ENCODE measurements at regions not wholly inside any gene's neighbourhood (a gene's known extent, or its start where the extent isn't known, plus 50 kb on each side); places are given as distances from the start of the nearest gene placed in this dataset.

DNA sequence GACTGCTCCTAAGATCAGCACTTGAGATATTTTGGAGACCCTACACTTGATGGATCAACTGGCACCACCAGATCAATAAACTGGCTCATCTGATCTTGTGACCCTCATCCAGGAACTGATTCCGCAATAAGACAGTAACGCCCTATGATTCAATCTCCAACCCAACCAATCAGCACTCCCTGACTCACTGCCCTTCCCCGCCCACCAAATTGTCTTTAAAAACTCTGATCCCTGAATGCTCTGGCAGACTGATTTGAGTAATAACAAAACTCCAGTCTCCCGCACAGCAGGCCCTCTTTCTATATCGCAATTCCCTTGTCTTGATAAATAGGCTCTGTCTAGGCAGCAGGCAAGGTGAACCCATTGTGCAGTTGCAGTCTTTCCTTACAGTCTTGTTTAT is 677.0 kb downstream of the LRRC70 start:
- Mint-ChIP-seq H3K36me3 (no peaks in the 10 kb centered on the region), H3K4me3 (no peak overlapping the region), H3K9me3 (peaks cover 2% of the 10 kb centered on the region), H3K27ac (no peak overlapping the region), H3K4me1 (no peaks in the 10 kb centered on the region), H3K27me3 (no peaks in the 10 kb centered on the region)
- ATAC-seq = no peak

- H3K4me1 Mint-ChIP-seq = no peaks in the 10 kb centered on the region
- H3K27ac Mint-ChIP-seq = no peak overlapping the region
- H3K36me3 Mint-ChIP-seq = no peaks in the 10 kb centered on the region
- no peak for ATAC-seq
- no peaks in the 10 kb centered on the region for H3K27me3 Mint-ChIP-seq
- peaks cover 2% of the 10 kb centered on the region for H3K9me3 Mint-ChIP-seq
- H3K4me3 Mint-ChIP-seq = no peak overlapping the region
Observed at GRCh38 chr5:63250939-63251338, 672.3 kb downstream of the LRRC70 start.

DNA sequence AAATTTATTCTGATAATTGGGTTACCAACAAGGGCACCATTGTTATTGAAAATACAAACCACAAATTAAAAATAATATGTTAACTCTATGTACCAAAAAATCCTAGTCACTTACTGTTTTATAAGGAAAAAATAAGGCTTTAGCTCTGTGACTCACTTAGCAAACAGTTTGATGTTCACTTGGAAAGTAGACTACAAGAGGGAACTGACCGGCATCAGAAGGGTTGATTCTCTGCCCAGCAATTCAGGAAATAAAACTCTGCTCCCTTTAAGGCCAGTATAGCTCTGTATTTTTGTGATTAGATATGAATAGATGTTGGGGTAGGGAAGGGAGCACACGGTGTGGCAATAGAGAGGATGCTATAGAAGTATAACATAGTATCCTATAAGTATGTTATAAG is 671.3 kb downstream of the LRRC70 start:
- Mint-ChIP-seq H3K27me3 (no peaks in the 10 kb centered on the region), H3K27ac (no peak overlapping the region), H3K9me3 (peaks cover 2% of the 10 kb centered on the region), H3K4me1 (no peaks in the 10 kb centered on the region), H3K36me3 (no peaks in the 10 kb centered on the region), H3K4me3 (no peak overlapping the region)
- no peak for ATAC-seq

DNA sequence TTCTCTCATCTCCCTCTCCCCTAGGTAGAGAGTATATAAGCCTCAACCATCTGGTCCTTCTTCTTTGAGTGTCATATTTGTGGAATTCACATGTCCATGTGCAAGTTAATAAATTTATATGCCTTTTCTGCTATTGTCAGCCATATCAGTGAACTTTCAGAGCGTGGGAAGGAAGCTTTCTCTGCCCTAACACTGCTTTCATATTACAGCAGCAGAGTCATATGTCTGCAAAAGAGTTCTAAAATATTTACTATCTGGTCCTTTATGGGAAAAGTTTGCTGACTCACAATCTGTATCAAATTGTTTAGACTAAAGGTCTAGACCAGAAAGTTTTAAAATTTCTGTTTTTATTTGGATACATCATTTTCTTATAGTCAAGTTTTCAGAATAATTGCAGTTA is 669.0 kb downstream of the LRRC70 start:
- Mint-ChIP-seq H3K36me3 (no peaks in the 10 kb centered on the region), H3K27ac (no peak overlapping the region), H3K27me3 (no peaks in the 10 kb centered on the region), H3K4me3 (no peak overlapping the region), H3K4me1 (no peaks in the 10 kb centered on the region), H3K9me3 (no peaks in the 10 kb centered on the region)
- no peak for ATAC-seq

- Mint-ChIP-seq H3K4me3 (no peak overlapping the region), H3K9me3 (no peaks in the 10 kb centered on the region), H3K4me1 (no peaks in the 10 kb centered on the region), H3K36me3 (no peaks in the 10 kb centered on the region), H3K27ac (no peak overlapping the region), H3K27me3 (no peaks in the 10 kb centered on the region)
- ATAC-seq = no peak
Observed at GRCh38 chr5:63245271-63245670, 666.7 kb downstream of the LRRC70 start.

- Mint-ChIP-seq H3K27ac (no peak overlapping the region), H3K36me3 (no peaks in the 10 kb centered on the region), H3K4me1 (no peaks in the 10 kb centered on the region), H3K9me3 (peaks cover 3% of the 10 kb centered on the region), H3K4me3 (no peak overlapping the region), H3K27me3 (no peaks in the 10 kb centered on the region)
- ATAC-seq = no peak
Observed at GRCh38 chr5:63240063-63240755, 661.6 kb downstream of the LRRC70 start.

DNA sequence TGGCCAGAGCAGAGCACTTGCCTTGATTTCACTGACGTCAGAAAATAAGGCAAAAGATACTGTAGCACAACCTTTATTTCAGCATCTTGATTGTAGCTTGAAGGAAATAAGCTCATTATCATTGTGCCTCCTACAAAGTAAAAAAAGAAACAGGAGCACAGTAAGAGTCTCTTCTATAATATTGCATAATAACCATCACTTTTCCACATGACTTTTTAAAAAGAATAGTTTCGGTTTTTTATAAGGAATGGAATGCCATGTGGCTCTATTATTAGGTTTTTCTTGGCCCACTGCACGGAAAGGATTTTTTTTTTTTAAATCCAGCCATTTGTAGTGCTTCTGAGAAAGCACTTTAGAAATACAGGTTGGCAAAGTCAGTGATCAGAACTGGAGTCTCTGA is 655.3 kb downstream of the LRRC70 start:
- H3K27me3 Mint-ChIP-seq = no peaks in the 10 kb centered on the region
- ATAC-seq = no peak
- H3K4me1 Mint-ChIP-seq = no peaks in the 10 kb centered on the region
- H3K27ac Mint-ChIP-seq = no peak overlapping the region
- no peak overlapping the region for H3K4me3 Mint-ChIP-seq
- no peaks in the 10 kb centered on the region for H3K36me3 Mint-ChIP-seq
- peaks cover 7% of the 10 kb centered on the region for H3K9me3 Mint-ChIP-seq

DNA sequence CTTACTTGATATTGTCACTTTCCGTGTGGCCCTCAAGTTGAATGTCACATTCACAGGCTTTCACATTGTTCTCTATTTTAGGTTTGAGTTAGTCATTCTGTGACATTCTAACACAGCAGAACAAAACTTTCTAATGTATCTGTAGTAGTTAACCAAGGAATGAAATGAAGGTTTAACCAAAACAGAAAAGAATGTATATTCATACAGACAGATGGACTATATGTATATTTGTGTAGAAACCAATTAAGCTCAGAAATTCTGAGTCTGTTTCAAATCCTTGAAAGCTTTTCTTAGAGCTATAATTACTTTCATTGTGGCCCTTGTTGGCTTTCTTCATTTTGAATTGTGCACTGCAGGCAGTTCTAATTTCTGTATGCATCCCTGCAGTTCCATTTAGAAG is 654.7 kb downstream of the LRRC70 start:
- no peaks in the 10 kb centered on the region for H3K36me3 Mint-ChIP-seq
- no peaks in the 10 kb centered on the region for H3K4me1 Mint-ChIP-seq
- H3K27ac Mint-ChIP-seq = no peak overlapping the region
- H3K4me3 Mint-ChIP-seq = no peak overlapping the region
- no peaks in the 10 kb centered on the region for H3K27me3 Mint-ChIP-seq
- H3K9me3 Mint-ChIP-seq = peaks cover 4% of the 10 kb centered on the region
- no peak for ATAC-seq

- no peak overlapping the region for H3K4me3 Mint-ChIP-seq
- ATAC-seq = no peak
- peaks cover 4% of the 10 kb centered on the region for H3K9me3 Mint-ChIP-seq
- H3K4me1 Mint-ChIP-seq = no peaks in the 10 kb centered on the region
- no peaks in the 10 kb centered on the region for H3K36me3 Mint-ChIP-seq
- no peak overlapping the region for H3K27ac Mint-ChIP-seq
- no peaks in the 10 kb centered on the region for H3K27me3 Mint-ChIP-seq
Observed at GRCh38 chr5:63230754-63231153, 652.1 kb downstream of the LRRC70 start.

DNA sequence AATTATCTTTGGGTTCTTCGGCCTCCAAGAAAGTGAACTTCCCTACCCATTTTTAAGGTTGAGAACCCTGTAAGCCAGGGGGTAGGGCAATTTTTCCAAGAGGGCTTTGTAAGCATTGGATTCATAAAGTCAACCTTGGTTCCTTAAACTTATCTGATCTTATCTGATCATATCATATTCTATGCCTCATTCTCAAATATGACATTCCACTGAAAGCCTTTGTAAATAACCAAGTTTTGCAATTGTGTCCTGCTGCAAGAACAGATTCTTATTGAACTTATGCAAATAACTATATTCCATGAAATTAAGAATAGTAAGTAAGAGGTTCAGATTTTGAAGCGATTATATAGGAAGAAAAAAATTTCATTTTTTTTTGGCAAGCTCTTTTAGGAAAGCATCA is 649.5 kb downstream of the LRRC70 start:
- no peak overlapping the region for H3K4me3 Mint-ChIP-seq
- ATAC-seq = no peak
- peaks cover 4% of the 10 kb centered on the region for H3K9me3 Mint-ChIP-seq
- no peaks in the 10 kb centered on the region for H3K36me3 Mint-ChIP-seq
- H3K27me3 Mint-ChIP-seq = no peaks in the 10 kb centered on the region
- no peaks in the 10 kb centered on the region for H3K4me1 Mint-ChIP-seq
- no peak overlapping the region for H3K27ac Mint-ChIP-seq

DNA sequence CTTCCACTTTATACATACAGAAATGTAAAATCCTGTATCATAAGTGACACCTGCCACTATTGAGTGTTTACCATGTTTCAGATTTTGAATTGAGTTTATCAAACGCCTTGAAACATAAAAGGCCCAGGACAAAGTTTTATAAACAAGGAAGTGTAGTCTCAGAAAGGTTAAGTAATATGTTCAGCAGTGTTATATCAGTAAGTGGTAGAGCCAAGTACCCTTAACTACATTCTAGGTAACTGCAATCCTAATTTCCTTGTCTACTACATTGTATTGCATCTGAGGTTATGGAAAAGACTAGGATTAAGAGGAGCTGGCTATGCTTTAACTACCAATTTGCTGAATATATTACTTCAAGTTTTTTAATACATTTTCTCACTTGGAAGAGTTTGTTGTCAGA is 641.6 kb downstream of the LRRC70 start:
- H3K9me3 Mint-ChIP-seq = no peaks in the 10 kb centered on the region
- no peak for ATAC-seq
- no peaks in the 10 kb centered on the region for H3K4me1 Mint-ChIP-seq
- H3K27ac Mint-ChIP-seq = no peak overlapping the region
- no peaks in the 10 kb centered on the region for H3K36me3 Mint-ChIP-seq
- no peak overlapping the region for H3K4me3 Mint-ChIP-seq
- no peaks in the 10 kb centered on the region for H3K27me3 Mint-ChIP-seq

DNA sequence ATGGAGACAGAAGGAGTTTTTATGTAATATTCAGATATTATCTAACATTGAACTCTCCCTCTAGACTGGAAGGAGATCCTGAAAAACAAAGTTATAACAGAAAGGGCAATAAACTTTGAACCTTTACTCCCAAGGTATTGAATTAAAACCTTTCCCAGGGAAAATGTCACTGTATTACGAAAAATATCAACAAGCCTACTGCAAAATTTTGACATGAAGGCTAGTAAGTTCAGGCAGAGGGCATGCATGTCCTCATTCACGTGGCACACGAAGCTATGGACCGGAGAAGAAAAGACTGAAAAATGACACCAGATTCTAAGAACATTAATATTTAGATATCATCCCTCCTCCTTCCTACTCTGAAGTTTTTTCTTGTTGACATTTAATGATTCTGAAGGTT is 638.8 kb downstream of the LRRC70 start:
- ATAC-seq = no peak
- Mint-ChIP-seq H3K9me3 (peaks cover 3% of the 10 kb centered on the region), H3K36me3 (no peaks in the 10 kb centered on the region), H3K27ac (no peak overlapping the region), H3K4me1 (no peaks in the 10 kb centered on the region), H3K4me3 (no peak overlapping the region), H3K27me3 (no peaks in the 10 kb centered on the region)

GRCh38 chr5:63213256-63213655 is 634.6 kb downstream of the LRRC70 start:
- Mint-ChIP-seq H3K4me1 (no peaks in the 10 kb centered on the region), H3K36me3 (no peaks in the 10 kb centered on the region), H3K27ac (no peak overlapping the region), H3K27me3 (no peaks in the 10 kb centered on the region), H3K9me3 (peaks cover 3% of the 10 kb centered on the region), H3K4me3 (no peak overlapping the region)
- no peak for ATAC-seq

GRCh38 chr5:63211448-63212132 is 633.0 kb downstream of the LRRC70 start:
- no peak for ATAC-seq
- no peak overlapping the region for H3K4me3 Mint-ChIP-seq
- no peaks in the 10 kb centered on the region for H3K27me3 Mint-ChIP-seq
- H3K27ac Mint-ChIP-seq = no peak overlapping the region
- no peaks in the 10 kb centered on the region for H3K4me1 Mint-ChIP-seq
- H3K9me3 Mint-ChIP-seq = peaks cover 6% of the 10 kb centered on the region
- no peaks in the 10 kb centered on the region for H3K36me3 Mint-ChIP-seq

DNA sequence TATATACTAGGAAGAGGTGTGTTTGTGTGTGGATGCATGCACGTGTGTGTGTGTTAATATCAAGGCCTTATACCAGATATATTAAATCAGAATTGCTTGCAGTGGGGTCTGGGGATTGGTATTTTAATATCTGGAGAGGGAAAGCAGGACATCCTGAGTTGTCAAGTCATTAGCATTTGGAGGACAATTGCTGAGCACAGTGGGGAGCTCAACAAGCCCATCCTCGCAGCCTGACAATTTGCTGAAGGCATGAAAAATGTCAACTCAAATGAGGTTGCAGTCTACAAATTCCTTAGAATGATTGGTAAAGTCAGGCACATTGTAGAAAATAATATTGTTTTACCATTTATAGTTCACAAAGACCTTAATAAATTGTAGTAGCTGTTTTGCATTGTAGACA is 627.4 kb downstream of the LRRC70 start:
- no peaks in the 10 kb centered on the region for H3K4me1 Mint-ChIP-seq
- no peak for ATAC-seq
- H3K27ac Mint-ChIP-seq = no peak overlapping the region
- peaks cover 6% of the 10 kb centered on the region for H3K9me3 Mint-ChIP-seq
- H3K27me3 Mint-ChIP-seq = no peaks in the 10 kb centered on the region
- H3K36me3 Mint-ChIP-seq = no peaks in the 10 kb centered on the region
- no peak overlapping the region for H3K4me3 Mint-ChIP-seq

GRCh38 chr5:63201738-63202137 is 623.1 kb downstream of the LRRC70 start:
- H3K9me3 Mint-ChIP-seq = peaks cover 3% of the 10 kb centered on the region

More at GRCh38 chr5:63201738-63202137, 623.1 kb downstream of the LRRC70 start:
- H3K4me1 Mint-ChIP-seq = no peaks in the 10 kb centered on the region
- no peaks in the 10 kb centered on the region for H3K27me3 Mint-ChIP-seq
- no peak for ATAC-seq
- H3K27ac Mint-ChIP-seq = no peak overlapping the region
- H3K36me3 Mint-ChIP-seq = no peaks in the 10 kb centered on the region
- no peak overlapping the region for H3K4me3 Mint-ChIP-seq

Data from stimulated activated memory B cell treated with anti-CD40 and anti-IgM and Interleukin-4, amounts not matched to agents 10 μg/mL and 1 μg/mL and 100 μg/mL, for 72 hours (primary cell).